ENCODE measurements at regions not wholly inside any gene's neighbourhood (a gene's known extent, or its start where the extent isn't known, plus 50 kb on each side); places are given as distances from the start of the nearest gene placed in this dataset.

DNA sequence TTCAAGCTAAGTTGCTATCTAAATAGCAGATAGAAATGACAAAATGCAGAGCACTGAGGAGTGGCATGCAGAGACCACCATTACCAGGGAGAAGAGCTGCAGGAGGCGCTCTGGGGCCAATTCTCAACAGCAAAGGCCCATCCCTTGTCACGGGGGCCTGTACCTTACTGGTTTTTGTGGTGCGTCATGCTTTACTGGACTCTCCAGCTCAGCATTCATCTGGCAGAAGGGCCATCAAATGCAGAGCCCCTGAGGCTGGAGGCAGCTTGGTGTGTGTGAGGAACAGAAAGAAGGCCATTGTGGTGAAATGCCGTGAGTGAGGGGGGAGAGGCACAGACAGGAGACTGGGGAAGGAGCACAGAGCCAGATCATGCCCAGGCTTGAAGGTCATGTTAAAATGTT lies 56.5 kb upstream of the NAV2 start:
- ChIA-PET POLR2A (ENCODE audit: partially characterized antibody) (interaction anchor here (1.5 kb wide), 1 partner anchor 56 kb away, joined by 5 read pairs; the partner anchor contains the start of gene NAV2), CTCF (ENCODE audit: partially characterized antibody) (interaction anchor here (0.6 to 4.7 kb wide), 11 partner anchors 9 to 477 kb away, joined by 3 to 27 read pairs (median 4); no protein-coding TSS in a partner anchor)

More for the DNA sequence above, 56.5 kb upstream of the NAV2 start:
- H3K56ac ChIP-seq (replicated peaks; ENCODE audit: insufficient read length, low read depth, low read length): no peak overlapping the region
- H4K20me1 ChIP-seq (replicated peaks in 1 of 2; ENCODE audit: control insufficient read depth in 1 of 2, insufficient read depth in 2 of 2, low read length in 2 of 2): no peaks in the 10 kb centered on the region
- no peak overlapping the region; the same call in 1 of the 2 replicates for H2BK5ac ChIP-seq (ENCODE audit: low read depth, low read length)
- H3K23me2 ChIP-seq (ENCODE audit: low read depth, low read length): no peaks in the 10 kb centered on the region
- no peak overlapping the region for H3K4me3 ChIP-seq (ENCODE audit: extremely low read depth in 1 of 4, insufficient read depth in 2 of 4, low read depth in 3 of 4, low read length in 4 of 4)
- no peak overlapping the region; the same call in 1 of the 2 replicates for H2BK12ac ChIP-seq (ENCODE audit: low read depth, low read length)
- DNase-seq (ENCODE audit: low read depth in 1 of 2, low spot score in 2 of 2): no peak
- no peak overlapping the region for H2BK15ac ChIP-seq (ENCODE audit: low read length)
- no peak for FAIRE-seq
- H3K4me2 ChIP-seq (ENCODE audit: insufficient read depth in 1 of 2, low read depth in 2 of 2, low read length in 2 of 2): no peak overlapping the region; a peak in 1 of 4 replicates
- 88% methylated on average over 4 of the region's 4 CpGs; no CpG with 5 or more reads in 1 of the 2 experiments for WGBS, 2 experiments (ENCODE audit: extremely low coverage in 1 of 2, insufficient coverage in 1 of 2, insufficient read length in 1 of 2, insufficient replicate concordance in 2 of 2, low coverage in 1 of 2, low lambda C conversion rate in 2 of 2, missing lambda C conversion rate in 1 of 2)
- no peaks in the 10 kb centered on the region for H3K9me3 ChIP-seq (ENCODE audit: insufficient read depth in 2 of 2, low read depth in 1 of 2, low read length in 1 of 2)
- H3K4ac ChIP-seq (replicated peaks; ENCODE audit: insufficient read length, low read depth, low read length): no peak overlapping the region
- no peaks in the 10 kb centered on the region for H3K79me2 ChIP-seq (ENCODE audit: control insufficient read depth in 1 of 2, insufficient read depth in 2 of 2, low read length in 2 of 2)
- no peaks in the 10 kb centered on the region for H3K4me1 ChIP-seq (replicated peaks in 1 of 4; ENCODE audit: control insufficient read depth in 3 of 4, insufficient read depth in 4 of 4, low read length in 3 of 4)
- H3K27ac ChIP-seq (ENCODE audit: low read depth, low read length): no peak overlapping the region
- peak overlapping the region; percentile 20; the same call in 1 of the 2 replicates for H4K8ac ChIP-seq (ENCODE audit: extremely low read depth, insufficient read depth, low read length)
- no peak overlapping the region for H3K14ac ChIP-seq (ENCODE audit: insufficient read length)
- H3K79me1 ChIP-seq (ENCODE audit: low read depth, low read length): no peaks in the 10 kb centered on the region; the same call in 1 of the 2 replicates
- no peak overlapping the region for H4K91ac ChIP-seq (replicated peaks; ENCODE audit: insufficient read length, low read length)
- H2BK120ac ChIP-seq (replicated peaks; ENCODE audit: low read depth, low read length): no peak overlapping the region
- no peak overlapping the region for H3K18ac ChIP-seq (ENCODE audit: extremely low read depth, low read length)
- peak overlapping the region; percentile 77 for H2AFZ ChIP-seq (ENCODE audit: low read length)
- no peak overlapping the region for H2BK20ac ChIP-seq (ENCODE audit: low read length)
- H3K27me3 ChIP-seq (replicated peaks in 1 of 4; ENCODE audit: control insufficient read depth in 3 of 4, extremely low read depth in 1 of 4, insufficient read depth in 3 of 4, low read length in 3 of 4): no peaks in the 10 kb centered on the region
- H3K9ac ChIP-seq (replicated peaks in 1 of 4; ENCODE audit: extremely low read depth in 1 of 4, low read depth in 3 of 4, low read length in 3 of 4): no peak overlapping the region
- no peaks in the 10 kb centered on the region for H3K36me3 ChIP-seq (ENCODE audit: control insufficient read depth in 2 of 4, insufficient read depth in 4 of 4, low read length in 3 of 4)
- no peak overlapping the region for H2AK5ac ChIP-seq (ENCODE audit: low read depth, low read length)
- H4K5ac ChIP-seq (ENCODE audit: insufficient read length, low read depth, low read length): no peak overlapping the region
- H3K23ac ChIP-seq (ENCODE audit: insufficient read length): no peak overlapping the region
